Adrenal gland (tissue), 5 donors: ENCODE measurements at regions not wholly inside any gene's neighbourhood (a gene's known extent, or its start where the extent isn't known, plus 50 kb on each side); places are given as distances from the start of the nearest gene placed in this dataset.

Experiments
- POLR2A ChIP-seq, 2 donors: fragments of 450-650 bp; IDR thresholded peaks; one replicate each; pipeline ENCODE4 v1.6.1; 2017; ENCODE audit warnings: antibody characterized with exemption in 2 of 2, mild to moderate bottlenecking in 2 of 2, moderate library complexity in 1 of 2
- TF ChIP-seq, protein P1 (sequence below), 6 experiments: fragments of 450-650 bp in 4 of 6; fragments of 200-600 bp in 2 of 6; sonication (generic) in 1 of 6; IDR thresholded peaks; 1 replicate in 5 of 6; 2 replicates in 1 of 6; pipeline versions ENCODE4 v1.5.1 to v1.8.0; 2016 to 2021; ENCODE audit warnings: antibody characterized with exemption in 6 of 6, mild to moderate bottlenecking in 2 of 6, moderate library complexity in 1 of 6
- donor health status: DM: no; HTN: no; CAD: no.

DNA sequence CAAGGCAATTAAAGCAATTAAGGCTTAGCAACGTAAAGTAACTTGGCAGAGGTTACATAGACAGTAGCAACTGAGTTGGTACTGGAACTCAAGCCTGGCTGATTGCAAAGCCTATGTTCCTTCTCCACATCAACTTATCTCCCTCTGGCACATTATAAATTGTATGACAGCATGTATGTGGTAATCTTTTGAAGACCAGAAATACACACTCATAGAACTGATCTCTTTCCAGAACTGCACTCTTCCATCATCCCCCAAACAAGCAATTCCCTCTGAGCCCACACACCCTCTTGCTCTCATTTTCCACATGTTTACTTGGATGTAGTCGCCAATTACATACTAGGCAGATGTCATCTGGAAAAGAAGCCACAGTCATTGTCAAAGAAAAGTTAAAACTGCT lies 502.2 kb downstream of the PLPP3 start:
- TF ChIP-seq, protein P1, sequence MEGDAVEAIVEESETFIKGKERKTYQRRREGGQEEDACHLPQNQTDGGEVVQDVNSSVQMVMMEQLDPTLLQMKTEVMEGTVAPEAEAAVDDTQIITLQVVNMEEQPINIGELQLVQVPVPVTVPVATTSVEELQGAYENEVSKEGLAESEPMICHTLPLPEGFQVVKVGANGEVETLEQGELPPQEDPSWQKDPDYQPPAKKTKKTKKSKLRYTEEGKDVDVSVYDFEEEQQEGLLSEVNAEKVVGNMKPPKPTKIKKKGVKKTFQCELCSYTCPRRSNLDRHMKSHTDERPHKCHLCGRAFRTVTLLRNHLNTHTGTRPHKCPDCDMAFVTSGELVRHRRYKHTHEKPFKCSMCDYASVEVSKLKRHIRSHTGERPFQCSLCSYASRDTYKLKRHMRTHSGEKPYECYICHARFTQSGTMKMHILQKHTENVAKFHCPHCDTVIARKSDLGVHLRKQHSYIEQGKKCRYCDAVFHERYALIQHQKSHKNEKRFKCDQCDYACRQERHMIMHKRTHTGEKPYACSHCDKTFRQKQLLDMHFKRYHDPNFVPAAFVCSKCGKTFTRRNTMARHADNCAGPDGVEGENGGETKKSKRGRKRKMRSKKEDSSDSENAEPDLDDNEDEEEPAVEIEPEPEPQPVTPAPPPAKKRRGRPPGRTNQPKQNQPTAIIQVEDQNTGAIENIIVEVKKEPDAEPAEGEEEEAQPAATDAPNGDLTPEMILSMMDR (IDR thresholded peaks at IDR 0.05) = no peak
- no peak for TF ChIP-seq POLR2A (IDR thresholded peaks at IDR 0.05)
